Neural crest cell (in vitro differentiated cells): ENCODE measurements at regions not wholly inside any gene's neighbourhood (a gene's known extent, or its start where the extent isn't known, plus 50 kb on each side); places are given as distances from the start of the nearest gene placed in this dataset.

Experiments used
- DNase-seq: peaks from one replicate; pipeline ENCODE4 v3.0.0; 2021; ENCODE audit warnings: low read depth, mixed read lengths, low spot score
- H3K27ac Mint-ChIP-seq: one replicate; pipeline ENCODE4 v1.8.0; 2021; ENCODE audit warnings: mild to moderate bottlenecking, mixed read lengths; ENCODE audit not compliant: unreplicated experiment
- H3K27me3 Mint-ChIP-seq: 2 replicates; pipeline ENCODE4 v1.8.0; 2021; ENCODE audit warnings: low read depth, mild to moderate bottlenecking, mixed read lengths
- H3K36me3 Mint-ChIP-seq: 2 replicates; pipeline ENCODE4 v1.8.0; 2021; ENCODE audit warnings: low read depth, mild to moderate bottlenecking, mixed read lengths
- H3K4me1 Mint-ChIP-seq: 2 replicates; pipeline ENCODE4 v1.8.0; 2021; ENCODE audit warnings: mixed read lengths
- H3K4me3 Mint-ChIP-seq: one replicate; pipeline ENCODE4 v1.8.0; 2021; ENCODE audit warnings: mild to moderate bottlenecking, mixed read lengths
- H3K9me3 Mint-ChIP-seq: 2 replicates; pipeline ENCODE4 v1.8.0; 2021; ENCODE audit warnings: mixed read lengths
- CTCF ChIP-seq: fragments of 200-600 bp; sonication (generic); conservative IDR thresholded peaks from 2 replicates; pipeline ENCODE4 v1.5.0; 2021; ENCODE audit warnings: antibody characterized with exemption, mild to moderate bottlenecking

GRCh38 chr11:134716582-134716981, 304.5 kb upstream of the B3GAT1 start:
- no peak overlapping the region for H3K4me3 Mint-ChIP-seq
- peaks cover 2% of the 10 kb centered on the region for H3K4me1 Mint-ChIP-seq
- H3K36me3 Mint-ChIP-seq = no peaks in the 10 kb centered on the region
- H3K9me3 Mint-ChIP-seq = no peaks in the 10 kb centered on the region
- no peak for DNase-seq
- H3K27ac Mint-ChIP-seq = no peak overlapping the region
- H3K27me3 Mint-ChIP-seq = peaks cover 27% of the 10 kb centered on the region
- no peak for TF ChIP-seq CTCF

GRCh38 chr11:134714021-134714656, 302.1 kb upstream of the B3GAT1 start:
- Mint-ChIP-seq H3K4me1 (peaks cover 3% of the 10 kb centered on the region), H3K9me3 (no peaks in the 10 kb centered on the region), H3K27ac (no peak overlapping the region), H3K4me3 (no peak overlapping the region), H3K27me3 (peaks cover 27% of the 10 kb centered on the region), H3K36me3 (no peaks in the 10 kb centered on the region)
- no peak for TF ChIP-seq CTCF
- DNase-seq = no peak

DNA sequence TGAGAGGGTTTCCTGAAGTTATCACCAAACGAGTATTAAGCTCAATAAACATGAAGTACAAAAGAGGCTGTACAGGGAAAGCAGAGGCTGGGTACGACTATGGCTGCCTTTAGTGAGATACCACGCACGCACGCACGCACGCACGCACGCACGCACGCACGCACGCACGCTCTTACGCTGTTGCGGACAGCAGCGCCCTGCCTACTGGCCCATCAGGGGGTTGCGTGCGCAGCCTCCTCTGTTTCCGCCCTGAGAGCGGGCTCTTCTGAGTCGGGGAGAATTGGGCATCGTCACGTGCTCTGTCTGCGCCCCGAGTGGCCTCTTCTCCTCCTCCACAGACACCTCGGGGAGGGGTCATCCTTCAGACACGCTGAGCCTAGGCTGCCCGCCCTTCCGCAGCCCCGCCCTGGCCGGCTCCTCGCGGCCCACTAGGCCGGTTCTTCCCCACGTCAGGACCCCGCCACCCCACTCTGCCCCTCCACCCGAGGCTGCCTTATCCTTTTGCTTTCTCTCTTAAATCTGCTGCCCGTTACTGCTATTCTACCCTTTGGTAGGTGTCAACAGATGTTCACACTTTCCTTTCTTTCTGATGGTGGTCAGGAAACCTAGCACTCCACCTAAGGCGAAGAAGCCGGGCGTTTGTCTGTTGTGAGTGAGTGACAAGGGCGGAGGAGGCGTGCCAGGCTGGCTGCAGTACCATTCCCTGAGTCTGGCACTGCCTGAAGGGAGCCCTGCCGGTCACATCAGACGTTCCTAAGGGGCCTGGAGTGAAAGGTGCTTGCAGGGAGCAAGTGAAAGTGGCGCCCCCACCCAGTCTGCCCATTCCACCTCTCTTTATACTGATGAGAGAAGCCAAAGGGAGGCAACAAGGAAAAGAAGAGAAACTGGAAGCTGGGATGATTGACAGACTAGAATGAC, 300.4 kb upstream of the B3GAT1 start:
- Mint-ChIP-seq H3K27ac (no peak overlapping the region), H3K4me1 (peaks cover 3% of the 10 kb centered on the region), H3K27me3 (peaks cover 20% of the 10 kb centered on the region), H3K4me3 (no peak overlapping the region), H3K9me3 (no peaks in the 10 kb centered on the region), H3K36me3 (no peaks in the 10 kb centered on the region)
- DNase-seq = no peak
- TF ChIP-seq CTCF = no peak

- Mint-ChIP-seq H3K4me3 (no peak overlapping the region), H3K36me3 (no peaks in the 10 kb centered on the region), H3K9me3 (no peaks in the 10 kb centered on the region)
These were observed 299.5 kb upstream of the B3GAT1 start for GRCh38 chr11:134711588-134711987.

GRCh38 chr11:134710861-134711407, 298.9 kb upstream of the B3GAT1 start:
- H3K27me3 Mint-ChIP-seq = peaks cover 19% of the 10 kb centered on the region
- H3K9me3 Mint-ChIP-seq = no peaks in the 10 kb centered on the region

More at GRCh38 chr11:134711588-134711987, 299.5 kb upstream of the B3GAT1 start:
- DNase-seq = no peak
- TF ChIP-seq CTCF = no peak
- peaks cover 19% of the 10 kb centered on the region for H3K27me3 Mint-ChIP-seq
- H3K27ac Mint-ChIP-seq = no peak overlapping the region
- H3K4me1 Mint-ChIP-seq = peaks cover 3% of the 10 kb centered on the region

More at GRCh38 chr11:134710861-134711407, 298.9 kb upstream of the B3GAT1 start:
- DNase-seq = no peak
- Mint-ChIP-seq H3K36me3 (no peaks in the 10 kb centered on the region), H3K4me1 (peaks cover 3% of the 10 kb centered on the region), H3K27ac (no peak overlapping the region), H3K4me3 (no peak overlapping the region)
- no peak for TF ChIP-seq CTCF
